ENCODE measurements at regions not wholly inside any gene's neighbourhood (a gene's known extent, or its start where the extent isn't known, plus 50 kb on each side); places are given as distances from the start of the nearest gene placed in this dataset.

DNA sequence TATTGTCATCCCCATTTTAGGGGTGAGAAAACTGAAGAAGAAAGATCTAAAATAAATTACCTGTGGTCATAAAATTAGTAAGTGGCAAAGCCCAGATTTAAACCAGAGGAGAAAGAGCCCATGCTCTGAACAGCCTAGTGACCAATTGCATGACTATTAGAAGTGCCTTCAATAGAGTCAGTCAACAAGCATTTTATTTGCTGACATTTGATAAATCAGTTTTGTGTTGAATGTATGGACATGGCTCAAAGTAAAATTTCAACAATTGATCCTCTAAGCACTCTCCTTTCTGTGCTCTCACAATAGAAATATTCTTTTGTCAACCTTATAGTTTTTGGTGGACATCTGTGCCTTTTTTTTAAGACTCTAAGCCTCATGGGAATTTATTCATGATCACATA lies 572.9 kb upstream of the SOX9 start:
- POLR2A ChIA-PET (ENCODE audit: unreplicated experiment): no interaction called here
- intact Hi-C loops (cut with micrococcal nuclease; ENCODE audit: unreplicated experiment): no loop called here

DNA sequence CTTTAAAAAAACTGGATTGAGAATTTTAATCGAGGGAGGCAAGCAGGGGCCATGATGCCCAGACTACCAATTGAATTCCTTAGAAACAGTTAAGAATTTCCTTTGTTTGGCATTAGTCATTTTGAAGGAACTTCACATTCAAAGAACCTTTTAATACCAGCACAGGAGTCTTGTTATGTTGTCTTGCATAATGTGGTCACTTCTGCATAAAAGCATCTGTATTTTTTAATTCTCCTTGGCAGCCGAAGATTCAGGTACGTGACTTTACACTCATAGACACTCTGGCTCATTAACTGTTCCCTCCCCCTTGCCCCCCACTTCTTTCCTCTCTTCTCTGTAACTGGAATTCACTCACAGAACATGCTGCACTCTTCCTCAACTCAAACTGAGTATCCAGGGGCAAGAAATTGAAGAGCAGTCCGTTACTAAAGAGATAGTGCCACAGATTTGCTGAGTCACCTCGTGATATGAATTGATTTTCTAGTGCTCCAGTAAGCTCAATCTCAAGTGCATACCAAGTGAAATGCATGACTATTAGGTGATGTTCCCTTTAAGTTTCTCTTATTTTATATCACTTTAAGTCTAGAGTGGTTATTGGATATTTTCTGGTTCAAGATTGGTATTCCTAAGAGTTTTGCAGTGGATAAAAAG lies 572.2 kb upstream of the SOX9 start:
- no peak for DNase-seq
- CTCF ChIA-PET: no interaction called here
- TF ChIP-seq, protein P1, sequence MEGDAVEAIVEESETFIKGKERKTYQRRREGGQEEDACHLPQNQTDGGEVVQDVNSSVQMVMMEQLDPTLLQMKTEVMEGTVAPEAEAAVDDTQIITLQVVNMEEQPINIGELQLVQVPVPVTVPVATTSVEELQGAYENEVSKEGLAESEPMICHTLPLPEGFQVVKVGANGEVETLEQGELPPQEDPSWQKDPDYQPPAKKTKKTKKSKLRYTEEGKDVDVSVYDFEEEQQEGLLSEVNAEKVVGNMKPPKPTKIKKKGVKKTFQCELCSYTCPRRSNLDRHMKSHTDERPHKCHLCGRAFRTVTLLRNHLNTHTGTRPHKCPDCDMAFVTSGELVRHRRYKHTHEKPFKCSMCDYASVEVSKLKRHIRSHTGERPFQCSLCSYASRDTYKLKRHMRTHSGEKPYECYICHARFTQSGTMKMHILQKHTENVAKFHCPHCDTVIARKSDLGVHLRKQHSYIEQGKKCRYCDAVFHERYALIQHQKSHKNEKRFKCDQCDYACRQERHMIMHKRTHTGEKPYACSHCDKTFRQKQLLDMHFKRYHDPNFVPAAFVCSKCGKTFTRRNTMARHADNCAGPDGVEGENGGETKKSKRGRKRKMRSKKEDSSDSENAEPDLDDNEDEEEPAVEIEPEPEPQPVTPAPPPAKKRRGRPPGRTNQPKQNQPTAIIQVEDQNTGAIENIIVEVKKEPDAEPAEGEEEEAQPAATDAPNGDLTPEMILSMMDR (conservative IDR thresholded peaks at IDR 0.05): no peak
- TF ChIP-seq EZH2 (IDR thresholded peaks at IDR 0.05; ENCODE audit: low read depth): no peak
- Histone ChIP-seq H3K9me2 (ENCODE audit: insufficient read depth) (no peaks in the 10 kb centered on the region), H3K36me3 (ENCODE audit: low read depth) (no peaks in the 10 kb centered on the region), H3K27ac (no peak overlapping the region), H3K4me2 (no peak overlapping the region), H3F3A (ENCODE audit: insufficient read depth, low read depth) (no peaks in the 10 kb centered on the region), H3K4me3 (no peak overlapping the region), H3K4me1 (replicated peaks; ENCODE audit: insufficient read depth) (no peaks in the 10 kb centered on the region), H2AFZ (no peak overlapping the region), H3K9me3 (ENCODE audit: insufficient read depth, low read depth) (no peaks in the 10 kb centered on the region), H3K79me2 (ENCODE audit: low read depth) (no peaks in the 10 kb centered on the region), H3K27me3 (ENCODE audit: insufficient read depth, low read depth) (no peaks in the 10 kb centered on the region), H4K20me1 (ENCODE audit: insufficient read depth) (no peaks in the 10 kb centered on the region)
- POLR2A ChIA-PET (ENCODE audit: unreplicated experiment): no interaction called here
- no TSS peak for BruUV-seq (replicated peaks)
- intact Hi-C loops (cut with micrococcal nuclease; ENCODE audit: unreplicated experiment): no loop called here

More for the DNA sequence above, 572.9 kb upstream of the SOX9 start:
- no peak overlapping the region for H3K4me3 ChIP-seq
- no TSS peak for BruUV-seq (replicated peaks)
- H3K79me2 ChIP-seq (ENCODE audit: low read depth): no peaks in the 10 kb centered on the region
- no peaks in the 10 kb centered on the region for H3K9me2 ChIP-seq (ENCODE audit: insufficient read depth)
- no peak for DNase-seq
- H3K27ac ChIP-seq: no peak overlapping the region
- H3K9me3 ChIP-seq (ENCODE audit: insufficient read depth, low read depth): no peaks in the 10 kb centered on the region
- no peak overlapping the region for H3K4me2 ChIP-seq
- H3K36me3 ChIP-seq (ENCODE audit: low read depth): no peaks in the 10 kb centered on the region
- no peaks in the 10 kb centered on the region for H3K4me1 ChIP-seq (replicated peaks; ENCODE audit: insufficient read depth)
- TF ChIP-seq, protein P1 (conservative IDR thresholded peaks at IDR 0.05): no peak
- TF ChIP-seq EZH2 (IDR thresholded peaks at IDR 0.05; ENCODE audit: low read depth): no peak
- CTCF ChIA-PET: no interaction called here
- no peaks in the 10 kb centered on the region for H3F3A ChIP-seq (ENCODE audit: insufficient read depth, low read depth)
- no peaks in the 10 kb centered on the region for H3K27me3 ChIP-seq (ENCODE audit: insufficient read depth, low read depth)
- H2AFZ ChIP-seq: no peak overlapping the region
- H4K20me1 ChIP-seq (ENCODE audit: insufficient read depth): no peaks in the 10 kb centered on the region

DNA sequence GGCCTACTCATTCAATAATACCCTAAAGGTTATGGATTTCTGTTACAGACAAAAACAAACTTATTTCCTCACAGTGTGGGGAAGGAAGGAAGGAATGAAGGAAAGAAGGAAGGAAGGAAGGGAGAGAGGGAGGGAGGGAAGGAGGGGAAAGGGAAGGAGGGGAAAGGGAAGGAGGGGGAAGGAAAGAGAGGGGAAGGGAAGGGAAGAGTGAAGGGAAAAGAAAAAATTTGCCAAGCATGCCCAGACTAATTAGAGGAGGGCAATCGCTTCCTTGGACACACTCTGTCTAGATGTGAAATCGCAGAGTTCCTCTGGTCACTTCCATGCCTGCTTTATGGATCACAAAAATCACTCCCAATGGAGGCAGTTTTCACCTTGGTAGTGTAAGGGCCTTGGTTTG lies 570.1 kb upstream of the SOX9 start:
- H3F3A ChIP-seq (ENCODE audit: insufficient read depth, low read depth): no peaks in the 10 kb centered on the region
- no TSS peak for BruUV-seq (replicated peaks)
- no peaks in the 10 kb centered on the region for H3K27me3 ChIP-seq (ENCODE audit: insufficient read depth, low read depth)
- H3K9me2 ChIP-seq (ENCODE audit: insufficient read depth): no peaks in the 10 kb centered on the region
- TF ChIP-seq, protein P1 (conservative IDR thresholded peaks at IDR 0.05): no peak
- TF ChIP-seq EZH2 (IDR thresholded peaks at IDR 0.05; ENCODE audit: low read depth): no peak
- no peak for DNase-seq
- H3K4me2 ChIP-seq: no peak overlapping the region
- no peaks in the 10 kb centered on the region for H3K79me2 ChIP-seq (ENCODE audit: low read depth)
- no peaks in the 10 kb centered on the region for H3K9me3 ChIP-seq (ENCODE audit: insufficient read depth, low read depth)
- H2AFZ ChIP-seq: no peak overlapping the region
- no peak overlapping the region for H3K27ac ChIP-seq
- H3K4me1 ChIP-seq (replicated peaks; ENCODE audit: insufficient read depth): no peaks in the 10 kb centered on the region
- intact Hi-C loops (cut with micrococcal nuclease; ENCODE audit: unreplicated experiment): no loop called here
- no peak overlapping the region for H3K4me3 ChIP-seq
- H4K20me1 ChIP-seq (ENCODE audit: insufficient read depth): no peaks in the 10 kb centered on the region
- ChIA-PET CTCF (no interaction called here), POLR2A (ENCODE audit: unreplicated experiment) (interaction anchor here (0.5 kb wide), 1 partner anchor 241 kb away, joined by 4 read pairs; no protein-coding TSS in a partner anchor)
- H3K36me3 ChIP-seq (ENCODE audit: low read depth): no peaks in the 10 kb centered on the region

Measured in PC-9 (cell line).